NOMO-1 treated with dmso at 0.1 percent for 144 hours (cell line): ENCODE measurements at regions not wholly inside any gene's neighbourhood (a gene's known extent, or its start where the extent isn't known, plus 50 kb on each side); places are given as distances from the start of the nearest gene placed in this dataset.

Experiments used
- DNase-seq: peaks from one replicate; lab custom pipeline; 2025; ENCODE audit not compliant: unreplicated experiment; lab: John Stamatoyannopoulos, UW

GRCh38 chr14:87540339-87540738 lies 452.6 kb downstream of the GALC start:
- no peak for DNase-seq

- no peak for DNase-seq
Measured at GRCh38 chr14:87529081-87529480, 463.9 kb downstream of the GALC start.

- DNase-seq: no peak
Measured at GRCh38 chr14:87526731-87527130, 466.3 kb downstream of the GALC start.

GRCh38 chr14:87524011-87524410 lies 469.0 kb downstream of the GALC start:
- no peak for DNase-seq

GRCh38 chr14:87522575-87522974 lies 470.4 kb downstream of the GALC start:
- no peak for DNase-seq

GRCh38 chr14:87508333-87508732 lies 484.6 kb downstream of the GALC start:
- DNase-seq: no peak

- no peak for DNase-seq
Measured at GRCh38 chr14:87503711-87504110, 489.3 kb downstream of the GALC start.

GRCh38 chr14:87497301-87497700 lies 495.7 kb downstream of the GALC start:
- no peak for DNase-seq

GRCh38 chr14:87494010-87494409 lies 499.0 kb downstream of the GALC start:
- no peak for DNase-seq

GRCh38 chr14:87492561-87492960 lies 500.4 kb downstream of the GALC start:
- DNase-seq: no peak

GRCh38 chr14:87491816-87492215 lies 501.2 kb downstream of the GALC start:
- DNase-seq: no peak

- DNase-seq: no peak
Measured at GRCh38 chr14:87489196-87489819, 503.7 kb downstream of the GALC start.

GRCh38 chr14:87483271-87484260 lies 509.4 kb downstream of the GALC start:
- no peak for DNase-seq

- no peak for DNase-seq
Measured at GRCh38 chr14:87468531-87468930, 524.5 kb downstream of the GALC start.

GRCh38 chr14:87467578-87467977 lies 525.4 kb downstream of the GALC start:
- DNase-seq: no peak

- no peak for DNase-seq
Measured at GRCh38 chr14:87465770-87466169, 527.2 kb downstream of the GALC start.

GRCh38 chr14:87461704-87462103 lies 531.3 kb downstream of the GALC start:
- DNase-seq: no peak

- DNase-seq: peak; percentile 29
Measured at GRCh38 chr14:87457720-87458119, 535.3 kb downstream of the GALC start.

GRCh38 chr14:87450193-87450592 lies 542.8 kb downstream of the GALC start:
- DNase-seq: no peak

GRCh38 chr14:87449016-87449415 lies 544.0 kb downstream of the GALC start:
- no peak for DNase-seq

GRCh38 chr14:87443787-87444186 lies 549.2 kb downstream of the GALC start:
- no peak for DNase-seq

- no peak for DNase-seq
Measured at GRCh38 chr14:87443039-87443438, 549.9 kb downstream of the GALC start.
